Heart right ventricle (tissue), 16 donors: ENCODE measurements at regions not wholly inside any gene's neighbourhood (a gene's known extent, or its start where the extent isn't known, plus 50 kb on each side); places are given as distances from the start of the nearest gene placed in this dataset.
"Not testable (repeated sequence)": the region's sequence is repeated elsewhere in the genome, so short reads cannot be mapped to it uniquely, and the experiment has no call there.

Experiments used
- ATAC-seq, 8 donors: fragments of 200-7000 bp; cut with Tn5 transposase; one replicate each; pipeline ENCODE4 v1.9.1; 2020; ENCODE audit warnings: mild to moderate bottlenecking in 8 of 8, moderate library complexity in 8 of 8, moderate number of reproducible peaks in 1 of 8
- DNase-seq, 2 donors: peaks; one replicate each; pipeline ENCODE4 v3.0.0-alpha.2; 2020
- H3K27ac ChIP-seq, 10 donors: fragments of 200-600 bp; sonication (generic) in 2 of 10; one replicate each; pipeline versions ENCODE4 v1.5.0 to v1.8.0; 2020 to 2022; ENCODE audit warnings: mild to moderate bottlenecking in 3 of 10
- H3K27me3 ChIP-seq, 7 donors: fragments of 200-600 bp; one replicate each; pipeline ENCODE4 v1.8.0; 2021 to 2022; ENCODE audit warnings: mild to moderate bottlenecking in 2 of 7
- H3K36me3 ChIP-seq, 9 donors: fragments of 200-600 bp; sonication (generic) in 1 of 9; one replicate each; pipeline versions ENCODE4 v1.5.0 to v1.8.0; 2020 to 2022; ENCODE audit warnings: mild to moderate bottlenecking in 2 of 9
- H3K4me1 ChIP-seq, 9 donors: fragments of 200-600 bp; sonication (generic) in 1 of 9; one replicate each; pipeline versions ENCODE4 v1.5.0 to v1.8.0; 2020 to 2022; ENCODE audit warnings: mild to moderate bottlenecking in 4 of 9
- H3K4me3 ChIP-seq, 10 donors: fragments of 200-600 bp; sonication (generic) in 2 of 10; one replicate each; pipeline versions ENCODE4 v1.5.0 to v1.8.0; 2020 to 2022; ENCODE audit warnings: mild to moderate bottlenecking in 7 of 10, moderate library complexity in 2 of 10
- H3K9me3 ChIP-seq, 11 donors: fragments of 200-600 bp in 10 of 11; sonication (generic) in 2 of 11; one replicate each; pipeline versions ENCODE4 v1.5.0 to v1.8.0; 2013 to 2022; ENCODE audit warnings: mild to moderate bottlenecking in 2 of 11, control low read depth in 1 of 11, moderate library complexity in 1 of 11
- CTCF ChIP-seq, 9 donors: fragments of 200-600 bp; sonication (generic) in 2 of 9; IDR thresholded peaks; one replicate each; pipeline versions ENCODE4 v1.5.0 to v1.8.0; 2021 to 2022; ENCODE audit warnings: antibody characterized with exemption in 9 of 9, mild to moderate bottlenecking in 5 of 9, moderate library complexity in 1 of 9
- WGBS, 2 donors: extraction: QIAGEN DNeasy Blood & Tissue Kit; methylation state at CpG; one replicate each; pipeline ENCODE4 v1.1.7; 2013; ENCODE audit warnings: inconsistent platforms in 1 of 2; 5-methylcytosine and 5-hydroxymethylcytosine counted together
- intact Hi-C, 10 donors: fragments of 100-400 bp; cut with DNase I; formaldehyde crosslinking; loops; one replicate each; pipeline versions ENCODE4 v1.11.1 to v1.14.2; 2022
- donor health status: Arrhythmogenic right ventricular cardiomyopathy.
- donor health status: ischemic (EF 13 %, LVEDD 7.1; RV severe dilation, severe dysfunction).
- donor health status: healthy with polysubstance abuse.
- donor health status: DM: no; HTN: yes; CAD: no.
- donor health status: DM: no; HTN: no; CAD: no.
- donor health status: ischemic (EF 25% LVEDD 6.9; RV normal size, moderate dysfunction).
- donor health status: ischemic (EF 25% LVEDD 5.7; RV mildly dilated, moderate dysfunction).
- donor health status: healthy.
- donor health status: DM: yes; HTN: yes; CAD: no.
- donor health status: Ischemic cardiomyopathy.
- donor health status: ischemic (EF 35%, LVEDD 5.7; RV mildly dilated, moderate dysfunction).
- donor health status: nonischemic (EF 11% LVEDD 7.7; RV severe dilation, severe dysfunction).
- donor health status: DM: yes; HTN: yes; CAD: no.
- donor health status: PGD.
- donor health status: ischemic (EF 29% LVEDD 5.4; RV normal size, mild dysfunction).
- donor health status: nonischemic (EF 23%, LVEDD 6.1; RV moderate dilation, normal function).

DNA sequence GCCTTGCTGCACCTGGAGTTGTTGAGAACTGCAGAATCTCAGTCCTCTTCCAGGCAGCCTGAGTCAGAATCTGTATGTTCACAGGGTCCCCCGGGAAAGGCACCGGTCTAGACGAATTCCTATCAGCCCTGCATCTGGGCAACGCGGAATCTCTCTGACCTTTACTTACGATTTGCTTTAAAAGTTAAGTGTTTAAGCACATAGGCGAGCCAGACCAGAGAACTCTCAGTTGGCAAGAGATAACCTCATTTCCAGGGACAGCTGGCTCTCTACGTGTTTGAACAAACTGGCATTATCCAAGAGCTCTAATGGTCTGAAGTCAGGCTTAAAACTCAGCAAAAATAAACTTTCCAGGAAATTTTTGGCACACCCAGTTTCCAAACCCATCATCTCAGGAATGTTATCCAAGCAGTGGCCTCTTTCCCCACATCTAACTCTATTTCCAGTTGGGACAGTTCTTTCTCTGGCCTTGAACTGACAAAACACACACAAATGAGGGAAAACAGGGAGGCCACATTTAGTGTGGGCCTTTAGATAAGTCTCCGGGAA, 53.4 kb downstream of the HES1 start:
- 56 to 61% methylated on average over 9 of the region's 9 CpGs for WGBS, 2 donors
- H3K27ac ChIP-seq = no peak overlapping the region
- ATAC-seq (peak in 4 of 8 donors; percentile 20 to 50 (median 38)), DNase-seq (no peak)
- intact Hi-C loops = no loop called here
- peaks cover 0 to 7% (median 0%) of the 10 kb centered on the region in 7 donors for H3K27me3 ChIP-seq
- peaks cover 0 to 16% (median 7%) of the 10 kb centered on the region in 9 donors for H3K4me1 ChIP-seq
- no peak for TF ChIP-seq CTCF (IDR thresholded peaks at IDR 0.05)
- H3K9me3 ChIP-seq = peaks cover 0 to 11% (median 0%) of the 10 kb centered on the region in 11 donors
- H3K4me3 ChIP-seq = no peak overlapping the region
- H3K36me3 ChIP-seq = no peaks in the 10 kb centered on the region

DNA sequence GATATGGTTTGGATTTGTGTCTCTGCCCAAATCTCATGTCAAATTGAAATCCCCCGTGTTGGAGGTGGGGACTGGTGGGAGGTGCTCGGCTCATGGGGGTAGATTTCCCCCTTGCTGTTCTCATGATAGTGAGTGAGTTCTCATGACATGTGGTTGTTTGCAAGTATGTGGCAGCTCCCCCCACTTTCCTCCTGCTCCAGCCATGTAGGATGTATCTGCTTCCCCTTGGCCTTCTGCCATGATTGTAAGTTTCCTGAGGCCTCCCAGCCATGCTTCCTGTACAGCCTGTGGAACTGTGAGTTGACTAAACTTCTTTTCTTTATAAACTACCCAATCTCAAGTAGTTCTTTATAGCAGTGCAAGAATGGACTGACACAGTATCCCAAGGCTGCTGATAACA, 55.9 kb downstream of the HES1 start:
- DNase-seq, H3K36me3 ChIP-seq, H3K27me3 ChIP-seq, H3K27ac ChIP-seq, intact Hi-C loops, H3K4me3 ChIP-seq: not testable (repeated sequence)
- ATAC-seq = peak in 3 of 8 donors; percentile 22 to 28 (median 27)
- Histone ChIP-seq H3K4me1 (peaks cover 0 to 10% (median 5%) of the 10 kb centered on the region in 9 donors), H3K9me3 (peaks cover 0 to 11% (median 0%) of the 10 kb centered on the region in 11 donors)
- 59 to 62% methylated on average over 2 of the region's 2 CpGs for WGBS, 2 donors

GRCh38 chr3:194194051-194194756, 58.3 kb downstream of the HES1 start:
- Histone ChIP-seq H3K27ac (no peak overlapping the region), H3K9me3 (peaks cover 0 to 11% (median 0%) of the 10 kb centered on the region in 11 donors), H3K4me3 (no peak overlapping the region), H3K27me3 (peaks cover 0 to 13% (median 6%) of the 10 kb centered on the region in 7 donors), H3K36me3 (no peaks in the 10 kb centered on the region), H3K4me1 (peaks cover 0 to 5% (median 2%) of the 10 kb centered on the region in 9 donors)
- 82 to 83% methylated on average over 9 of the region's 9 CpGs for WGBS, 2 donors
- TF ChIP-seq CTCF (IDR thresholded peaks at IDR 0.05) = no peak
- no peak for DNase-seq
- peak in 3 of 8 donors; percentile 7 to 66 (median 44) for ATAC-seq
- intact Hi-C loops = no loop called here

DNA sequence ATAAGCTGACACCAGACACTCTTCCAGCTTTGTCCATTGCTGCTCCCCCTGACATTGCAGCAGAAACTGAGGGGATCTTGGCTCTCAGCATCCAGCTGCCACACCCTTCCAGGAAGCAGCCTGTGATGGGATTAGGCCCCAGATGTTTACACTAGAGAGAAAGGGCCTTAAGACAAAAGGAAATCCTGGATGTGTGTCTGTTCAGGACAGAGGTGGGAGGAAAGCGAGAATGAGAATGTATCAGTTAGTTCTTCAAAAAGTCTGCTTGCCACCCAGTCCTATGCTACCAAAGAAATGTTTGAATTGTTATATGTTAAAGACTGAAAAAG, 58.8 kb downstream of the HES1 start:
- Histone ChIP-seq H3K27ac (no peak overlapping the region), H3K9me3 (peaks cover 0 to 11% (median 0%) of the 10 kb centered on the region in 11 donors), H3K4me1 (peaks cover 0 to 5% (median 0%) of the 10 kb centered on the region in 9 donors), H3K4me3 (no peak overlapping the region), H3K27me3 (peaks cover 0 to 13% (median 6%) of the 10 kb centered on the region in 7 donors), H3K36me3 (no peaks in the 10 kb centered on the region)
- TF ChIP-seq CTCF (IDR thresholded peaks at IDR 0.05) = no peak
- no peak for ATAC-seq
- DNase-seq = no peak
- intact Hi-C loops = no loop called here
- WGBS, 2 donors = 83 to 87% methylated on average over 1 of the region's 1 CpG

GRCh38 chr3:194195611-194196010, 59.7 kb downstream of the HES1 start:
- Histone ChIP-seq H3K27me3 (peaks cover 0 to 13% (median 6%) of the 10 kb centered on the region in 7 donors), H3K36me3 (no peaks in the 10 kb centered on the region), H3K9me3 (peaks cover 0 to 10% (median 0%) of the 10 kb centered on the region in 11 donors), H3K4me3 (no peak overlapping the region), H3K27ac (no peak overlapping the region), H3K4me1 (peaks cover 0 to 7% (median under 1%) of the 10 kb centered on the region in 9 donors)
- ATAC-seq (no peak), DNase-seq (no peak)
- intact Hi-C loops = no loop called here
- WGBS, 2 donors = 96 to 97% methylated on average over 3 of the region's 3 CpGs
- no peak for TF ChIP-seq CTCF (IDR thresholded peaks at IDR 0.05)
